DND-41 (cell line): ENCODE measurements at regions not wholly inside any gene's neighbourhood (a gene's known extent, or its start where the extent isn't known, plus 50 kb on each side); places are given as distances from the start of the nearest gene placed in this dataset.

ENCODE experiments used
- EZH2 ChIP-seq: IDR thresholded peaks from 3 replicates; pipeline ENCODE4 v1.6.1; 2012; ENCODE audit warnings: borderline replicate concordance, low read depth, mild to moderate bottlenecking, moderate library complexity, low read length, inconsistent platforms; ENCODE audit not compliant: severe bottlenecking
- TF ChIP-seq, protein P1 (sequence below): IDR thresholded peaks from 2 replicates; pipeline ENCODE4 v1.5.1; 2012; ENCODE audit warnings: borderline replicate concordance, low read length, moderate library complexity, mild to moderate bottlenecking; ENCODE audit not compliant: poor library complexity, severe bottlenecking; ENCODE audit errors: extremely low read depth

DNA sequence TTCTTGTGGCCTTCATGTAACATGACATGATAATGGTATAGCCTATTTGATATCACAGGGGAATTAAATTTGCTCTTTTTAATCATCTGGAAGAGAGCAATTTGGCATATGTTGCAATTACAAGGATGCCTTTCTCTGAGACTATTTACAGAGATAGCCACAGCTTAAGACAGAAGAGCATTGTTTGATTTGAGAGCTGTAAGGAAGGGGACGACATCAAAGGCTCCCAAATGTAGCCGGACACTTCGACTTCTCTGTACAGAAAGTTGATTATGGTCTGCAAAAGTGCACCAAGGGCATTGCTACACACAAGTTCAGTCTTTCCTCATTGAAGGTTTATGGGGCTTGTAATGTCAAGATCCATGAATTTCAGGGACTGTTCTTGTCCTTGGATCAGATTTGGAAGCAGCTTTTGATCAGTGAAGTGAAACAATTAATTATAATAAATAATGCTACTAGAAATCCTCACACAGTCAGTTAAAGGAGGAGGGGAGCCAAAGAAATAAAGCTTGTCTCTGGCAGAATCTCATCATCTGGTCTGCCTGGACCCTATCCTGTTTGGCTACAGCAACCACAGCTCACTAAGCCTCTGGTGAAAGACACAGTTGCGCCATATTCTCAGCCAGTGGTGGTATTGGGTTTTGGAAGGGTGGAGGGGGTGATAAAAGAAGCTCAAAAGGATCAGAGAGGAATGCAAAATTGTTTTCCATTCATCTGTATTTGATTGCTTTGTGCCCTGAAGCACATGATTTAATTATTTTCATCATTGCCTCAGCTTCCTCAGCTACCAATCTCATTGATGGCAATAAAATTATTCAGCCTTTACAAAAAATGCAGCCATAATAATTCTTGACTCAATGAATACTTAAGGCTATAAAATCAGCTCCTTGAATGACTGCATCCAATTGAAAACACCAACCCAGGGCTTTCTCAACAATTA lies 654.3 kb upstream of the LCORL start:
- TF ChIP-seq, protein P1, sequence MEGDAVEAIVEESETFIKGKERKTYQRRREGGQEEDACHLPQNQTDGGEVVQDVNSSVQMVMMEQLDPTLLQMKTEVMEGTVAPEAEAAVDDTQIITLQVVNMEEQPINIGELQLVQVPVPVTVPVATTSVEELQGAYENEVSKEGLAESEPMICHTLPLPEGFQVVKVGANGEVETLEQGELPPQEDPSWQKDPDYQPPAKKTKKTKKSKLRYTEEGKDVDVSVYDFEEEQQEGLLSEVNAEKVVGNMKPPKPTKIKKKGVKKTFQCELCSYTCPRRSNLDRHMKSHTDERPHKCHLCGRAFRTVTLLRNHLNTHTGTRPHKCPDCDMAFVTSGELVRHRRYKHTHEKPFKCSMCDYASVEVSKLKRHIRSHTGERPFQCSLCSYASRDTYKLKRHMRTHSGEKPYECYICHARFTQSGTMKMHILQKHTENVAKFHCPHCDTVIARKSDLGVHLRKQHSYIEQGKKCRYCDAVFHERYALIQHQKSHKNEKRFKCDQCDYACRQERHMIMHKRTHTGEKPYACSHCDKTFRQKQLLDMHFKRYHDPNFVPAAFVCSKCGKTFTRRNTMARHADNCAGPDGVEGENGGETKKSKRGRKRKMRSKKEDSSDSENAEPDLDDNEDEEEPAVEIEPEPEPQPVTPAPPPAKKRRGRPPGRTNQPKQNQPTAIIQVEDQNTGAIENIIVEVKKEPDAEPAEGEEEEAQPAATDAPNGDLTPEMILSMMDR, result no peak
- TF ChIP-seq EZH2, result no peak
